HL-60/S4 (cell line): ENCODE measurements at regions not wholly inside any gene's neighbourhood (a gene's known extent, or its start where the extent isn't known, plus 50 kb on each side); places are given as distances from the start of the nearest gene placed in this dataset.
"Not testable (repeated sequence)": the region's sequence is repeated elsewhere in the genome, so short reads cannot be mapped to it uniquely, and the experiment has no call there.

Experiments
- in situ Hi-C: fragments of 300-500 bp; cut with MboI; formaldehyde crosslinking; loops from 2 replicates; pipeline ENCODE4 v1.14.3; 2022; ENCODE audit warnings: low sequenced_read_pairs

GRCh38 chr10:81348003-81348402 is 527.0 kb upstream of the NRG3 start:
- in situ Hi-C loops: no loop called here

- in situ Hi-C loops: no loop called here
Measured at GRCh38 chr10:81367132-81367531, 507.9 kb upstream of the NRG3 start.

- in situ Hi-C loops: no loop called here
Measured at GRCh38 chr10:81386817-81387216, 488.2 kb upstream of the NRG3 start.

DNA sequence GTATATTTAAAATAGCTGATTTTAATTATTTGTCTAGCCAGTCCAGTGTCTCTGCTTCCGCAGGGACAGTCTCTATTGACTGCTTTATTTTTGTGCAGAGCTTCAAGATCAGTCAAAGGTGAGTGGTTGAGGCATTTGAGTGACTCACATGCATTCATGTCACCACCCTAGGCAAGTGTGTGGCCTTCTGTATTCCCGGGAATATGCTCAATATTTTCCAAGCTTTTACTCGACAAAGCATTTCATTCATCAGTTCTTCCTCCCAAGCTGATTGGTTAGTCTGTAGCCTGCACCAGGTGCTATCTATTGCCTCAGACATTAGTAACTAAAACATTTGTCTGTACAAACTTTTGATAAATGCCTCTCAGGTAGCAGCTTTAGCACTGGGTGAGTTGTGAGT is 471.5 kb upstream of the NRG3 start:
- in situ Hi-C loops: no loop called here

DNA sequence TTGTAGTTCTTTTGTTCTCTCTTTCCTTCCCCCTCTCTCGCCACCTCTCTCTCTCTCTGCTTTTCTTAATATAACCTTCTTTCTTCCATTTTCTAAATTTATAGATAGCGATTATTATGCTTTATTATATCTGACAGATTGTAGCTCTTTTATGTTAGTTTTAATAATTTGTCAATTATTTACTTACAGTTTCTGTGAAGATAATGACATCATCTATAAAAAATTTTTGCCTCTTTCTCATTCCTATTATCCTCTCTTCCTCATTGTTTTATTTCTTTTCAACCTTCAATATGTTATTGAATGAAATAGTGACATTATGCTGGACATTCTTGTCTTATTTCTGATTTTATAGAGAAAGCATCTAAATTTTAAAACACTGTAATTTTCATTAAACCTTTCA is 469.6 kb upstream of the NRG3 start:
- in situ Hi-C loops: no loop called here

- in situ Hi-C loops: no loop called here
Measured at GRCh38 chr10:81414038-81414437, 461.0 kb upstream of the NRG3 start.

GRCh38 chr10:81426722-81427121 is 448.3 kb upstream of the NRG3 start:
- in situ Hi-C loops: no loop called here

DNA sequence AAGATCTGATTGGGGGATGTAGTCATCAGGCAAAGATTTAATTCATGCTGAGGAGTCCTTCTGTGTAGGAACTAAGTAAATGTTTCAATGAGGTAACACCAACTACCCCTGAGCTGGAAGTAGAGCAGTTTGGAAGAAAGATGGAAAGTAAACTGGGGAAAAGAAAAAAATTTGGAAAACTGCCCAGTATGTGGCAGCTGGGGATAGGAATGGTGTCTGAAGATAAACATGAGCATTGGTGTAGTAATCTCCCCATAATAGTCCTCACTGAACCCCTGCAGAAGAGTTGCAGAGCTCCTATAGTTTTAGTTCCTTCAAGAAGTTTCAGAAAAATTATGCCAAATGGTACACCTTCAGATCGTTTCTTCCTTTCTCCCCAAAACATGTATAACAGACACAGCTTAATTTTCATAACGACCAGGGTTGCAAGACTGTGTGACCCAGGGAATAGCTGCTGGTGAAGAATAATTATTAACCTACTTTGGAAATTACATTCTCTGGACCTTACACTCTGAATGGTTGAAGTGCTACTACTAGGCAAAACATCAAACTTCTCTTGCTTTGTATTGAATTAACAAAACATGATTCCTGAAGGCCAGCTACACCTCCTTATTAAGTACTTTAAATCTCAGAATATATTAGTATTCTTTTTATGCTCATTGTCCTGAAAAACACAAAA is 446.4 kb upstream of the NRG3 start:
- in situ Hi-C loops: no loop called here

- in situ Hi-C loops: no loop called here
Measured at GRCh38 chr10:81439445-81439844, 435.5 kb upstream of the NRG3 start.

GRCh38 chr10:81441624-81442023 is 433.4 kb upstream of the NRG3 start:
- in situ Hi-C loops: not testable (repeated sequence)

GRCh38 chr10:81444242-81444929 is 430.6 kb upstream of the NRG3 start:
- in situ Hi-C loops: no loop called here

- in situ Hi-C loops: no loop called here
Measured at GRCh38 chr10:81450651-81451050, 424.3 kb upstream of the NRG3 start.

- in situ Hi-C loops: no loop called here
Measured at GRCh38 chr10:81472927-81473470, 402.0 kb upstream of the NRG3 start.

DNA sequence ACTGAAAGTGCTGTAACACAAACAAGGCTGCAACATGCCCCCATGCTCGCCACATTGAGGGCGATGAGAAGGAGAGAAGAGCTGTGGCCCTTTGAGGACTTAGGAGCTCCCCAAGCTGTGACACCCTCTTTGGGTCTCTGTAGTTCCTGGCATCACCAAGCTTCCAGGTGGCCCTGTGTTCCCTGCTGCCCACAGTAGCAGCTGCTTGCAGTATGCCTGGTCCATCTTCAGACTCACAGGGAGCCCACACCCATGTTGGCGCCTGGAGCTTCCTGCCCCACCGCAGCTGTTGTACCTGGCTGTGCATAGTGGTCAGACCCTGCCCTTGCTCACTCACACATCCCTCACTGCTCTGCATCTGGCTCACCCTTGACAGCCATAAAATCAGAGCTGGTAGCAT is 401.2 kb upstream of the NRG3 start:
- in situ Hi-C loops: no loop called here

DNA sequence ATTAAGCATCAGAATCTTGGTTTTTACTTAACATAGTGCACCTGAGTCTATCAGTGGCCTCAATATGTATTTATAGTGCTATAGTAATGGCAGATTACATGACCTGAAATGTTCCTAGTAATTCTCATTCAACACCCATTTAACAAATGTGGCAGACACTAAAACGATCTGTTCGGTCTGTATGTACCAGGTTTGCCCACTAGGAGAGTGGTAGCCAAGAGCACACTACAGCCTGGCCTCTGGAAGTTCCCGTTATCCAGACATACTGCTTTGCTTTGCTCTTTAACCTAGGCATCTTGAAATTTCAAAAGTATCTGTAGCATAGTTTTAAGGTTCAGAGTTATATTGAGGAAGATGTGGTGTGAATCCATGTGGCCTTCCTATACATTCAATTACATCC is 395.7 kb upstream of the NRG3 start:
- in situ Hi-C loops: no loop called here

- in situ Hi-C loops: no loop called here
Measured at GRCh38 chr10:81496626-81497025, 378.4 kb upstream of the NRG3 start.

GRCh38 chr10:81498011-81498551 is 376.9 kb upstream of the NRG3 start:
- in situ Hi-C loops: no loop called here

DNA sequence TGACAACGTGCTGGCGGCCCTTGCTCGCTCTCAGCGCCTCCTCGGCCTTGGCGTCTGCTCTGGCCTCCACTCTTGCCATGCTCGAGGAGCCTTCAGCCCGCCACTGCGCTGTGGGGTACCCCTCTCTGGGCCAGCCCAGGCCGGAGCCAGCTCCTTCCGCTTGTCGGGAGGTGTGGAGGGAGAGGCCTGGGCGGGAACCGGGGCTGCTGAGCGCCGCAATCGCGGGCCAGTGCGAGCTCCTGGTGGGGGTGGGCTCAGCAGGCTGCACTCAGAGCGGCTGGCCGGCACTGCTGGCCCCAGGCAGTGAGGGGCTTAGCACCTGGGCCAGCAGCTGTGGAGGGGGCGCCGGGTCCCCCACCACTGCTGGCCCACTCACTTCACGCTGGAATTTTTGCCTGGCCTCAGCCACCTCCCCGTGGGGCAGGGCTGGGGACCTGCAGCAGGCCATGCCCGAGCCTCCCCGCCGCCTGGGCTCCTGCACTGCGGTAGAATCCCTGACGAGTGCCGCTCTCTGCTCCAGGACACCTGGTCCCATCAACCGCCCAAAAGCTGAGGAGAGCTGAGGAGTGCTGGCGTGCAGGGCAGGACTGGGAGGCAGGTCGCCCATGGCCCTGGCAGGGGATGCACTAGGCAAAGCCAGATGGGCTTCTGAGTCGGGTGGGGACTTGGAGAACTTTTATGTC is 372.2 kb upstream of the NRG3 start:
- in situ Hi-C loops: no loop called here

DNA sequence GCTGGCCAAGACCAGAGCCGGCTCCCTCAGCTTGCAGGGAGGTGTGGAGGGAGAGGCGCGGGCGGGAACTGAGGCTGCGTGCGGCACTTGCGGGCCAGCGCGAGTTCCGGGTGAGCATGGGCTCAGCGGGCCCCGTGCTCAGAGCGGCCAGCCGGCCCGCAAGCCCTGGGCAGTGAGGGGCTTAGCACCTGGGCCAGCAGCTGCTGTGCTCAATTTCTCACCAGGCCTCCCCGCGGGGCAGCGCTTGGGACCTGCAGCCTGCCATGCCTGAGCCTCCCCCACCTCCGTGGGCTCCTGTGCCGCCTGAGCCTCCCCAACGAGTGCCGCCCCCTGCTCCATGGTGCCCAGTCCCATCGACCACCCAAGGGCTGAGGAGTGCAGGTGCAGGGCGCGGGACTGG is 369.2 kb upstream of the NRG3 start:
- in situ Hi-C loops: not testable (repeated sequence)

DNA sequence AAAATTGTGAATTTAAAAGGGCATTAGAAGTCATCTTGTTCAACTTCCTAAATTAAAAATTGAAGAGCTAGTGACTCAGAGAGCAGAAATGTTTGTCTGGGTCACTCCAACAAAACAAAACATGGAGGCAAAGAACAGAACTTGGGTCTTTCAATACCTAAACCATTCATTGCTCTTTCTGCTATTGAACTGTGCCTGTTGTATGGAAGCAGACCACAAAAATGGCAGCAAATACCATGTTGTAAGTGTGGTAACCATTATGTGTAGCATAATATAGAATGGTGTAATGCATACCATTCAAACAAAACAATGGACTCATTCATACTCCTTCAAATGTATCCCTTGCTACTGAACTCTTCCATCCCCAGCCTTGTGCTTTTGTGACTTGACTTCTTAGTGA is 360.2 kb upstream of the NRG3 start:
- in situ Hi-C loops: no loop called here

GRCh38 chr10:81520688-81521087 is 354.3 kb upstream of the NRG3 start:
- in situ Hi-C loops: no loop called here

DNA sequence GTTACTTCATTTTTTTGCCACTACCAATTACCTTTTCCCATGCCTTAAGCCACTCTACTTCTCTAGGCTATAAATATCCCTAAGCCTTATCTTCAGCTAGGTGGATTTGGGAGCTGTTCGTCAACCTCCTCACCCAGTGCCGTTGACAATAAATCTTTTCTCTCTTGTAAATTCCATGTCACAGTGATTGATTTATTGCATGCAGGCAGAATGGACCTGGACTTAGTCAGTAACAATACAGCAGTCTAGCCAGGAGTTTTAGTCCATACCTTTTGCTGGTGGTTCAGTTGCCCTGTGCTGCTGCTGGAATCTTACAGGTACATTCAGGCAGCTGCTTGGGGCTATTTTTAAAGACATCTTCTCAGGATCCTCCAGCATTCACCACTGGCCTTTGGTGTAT is 350.5 kb upstream of the NRG3 start:
- in situ Hi-C loops: no loop called here
